ENCODE measurements at regions not wholly inside any gene's neighbourhood (a gene's known extent, or its start where the extent isn't known, plus 50 kb on each side); places are given as distances from the start of the nearest gene placed in this dataset.

- no peak overlapping the region for H2AFZ ChIP-seq (ENCODE audit: low read depth)
- no peak overlapping the region for H3K27ac ChIP-seq
- no peaks in the 10 kb centered on the region for H3K79me2 ChIP-seq (ENCODE audit: insufficient read depth, low read depth)
- H3K9ac ChIP-seq, result no peak overlapping the region
- no peak overlapping the region for H3K4me2 ChIP-seq
- no peaks in the 10 kb centered on the region for H3K36me3 ChIP-seq (ENCODE audit: insufficient read depth)
- no peaks in the 10 kb centered on the region for H4K20me1 ChIP-seq (ENCODE audit: insufficient read depth)
- H3K4me3 ChIP-seq (IDR thresholded peaks at IDR 0.05; ENCODE audit: insufficient read depth, low read depth, low read length), result no peak overlapping the region
- no peak for TF ChIP-seq CTCF (conservative IDR thresholded peaks at IDR 0.05; ENCODE audit: low read depth, low read length)
- H3K4me1 ChIP-seq (ENCODE audit: low read depth, poor library complexity, severe bottlenecking), result no peaks in the 10 kb centered on the region
- H3K27me3 ChIP-seq (ENCODE audit: insufficient read depth, low read depth), result no peaks in the 10 kb centered on the region
Observed at GRCh38 chr18:4549164-4549872, 94.2 kb upstream of the DLGAP1 start.

- Histone ChIP-seq H3K9ac (no peak overlapping the region), H3K79me2 (ENCODE audit: insufficient read depth, low read depth) (no peaks in the 10 kb centered on the region), H3K27me3 (ENCODE audit: insufficient read depth, low read depth) (no peaks in the 10 kb centered on the region), H4K20me1 (ENCODE audit: insufficient read depth) (no peaks in the 10 kb centered on the region), H2AFZ (ENCODE audit: low read depth) (no peak overlapping the region), H3K27ac (no peak overlapping the region), H3K4me2 (no peak overlapping the region), H3K36me3 (ENCODE audit: insufficient read depth) (no peaks in the 10 kb centered on the region), H3K4me1 (ENCODE audit: low read depth, poor library complexity, severe bottlenecking) (no peaks in the 10 kb centered on the region), H3K4me3 (IDR thresholded peaks at IDR 0.05; ENCODE audit: insufficient read depth, low read depth, low read length) (no peak overlapping the region)
- TF ChIP-seq CTCF (conservative IDR thresholded peaks at IDR 0.05; ENCODE audit: low read depth, low read length), result no peak
Observed at GRCh38 chr18:4547126-4547525, 92.0 kb upstream of the DLGAP1 start.

- H3K4me1 ChIP-seq (ENCODE audit: low read depth, poor library complexity, severe bottlenecking), result no peaks in the 10 kb centered on the region
- no peaks in the 10 kb centered on the region for H3K36me3 ChIP-seq (ENCODE audit: insufficient read depth)
- H3K79me2 ChIP-seq (ENCODE audit: insufficient read depth, low read depth), result no peaks in the 10 kb centered on the region
- no peak overlapping the region for H3K4me2 ChIP-seq
- TF ChIP-seq CTCF (conservative IDR thresholded peaks at IDR 0.05; ENCODE audit: low read depth, low read length), result no peak
- no peak overlapping the region for H3K27ac ChIP-seq
- no peaks in the 10 kb centered on the region for H4K20me1 ChIP-seq (ENCODE audit: insufficient read depth)
- no peak overlapping the region for H3K4me3 ChIP-seq (IDR thresholded peaks at IDR 0.05; ENCODE audit: insufficient read depth, low read depth, low read length)
- no peak overlapping the region for H2AFZ ChIP-seq (ENCODE audit: low read depth)
- no peak overlapping the region for H3K9ac ChIP-seq
- no peaks in the 10 kb centered on the region for H3K27me3 ChIP-seq (ENCODE audit: insufficient read depth, low read depth)
Observed at GRCh38 chr18:4544142-4544541, 89.0 kb upstream of the DLGAP1 start.

- no peak for TF ChIP-seq CTCF (conservative IDR thresholded peaks at IDR 0.05; ENCODE audit: low read depth, low read length)
- H3K36me3 ChIP-seq (ENCODE audit: insufficient read depth), result no peaks in the 10 kb centered on the region
- H4K20me1 ChIP-seq (ENCODE audit: insufficient read depth), result no peaks in the 10 kb centered on the region
- H3K4me3 ChIP-seq (IDR thresholded peaks at IDR 0.05; ENCODE audit: insufficient read depth, low read depth, low read length), result no peak overlapping the region
- H3K79me2 ChIP-seq (ENCODE audit: insufficient read depth, low read depth), result no peaks in the 10 kb centered on the region
- H3K4me2 ChIP-seq, result no peak overlapping the region
- no peak overlapping the region for H3K27ac ChIP-seq
- no peak overlapping the region for H3K9ac ChIP-seq
- H3K4me1 ChIP-seq (ENCODE audit: low read depth, poor library complexity, severe bottlenecking), result no peaks in the 10 kb centered on the region
- H3K27me3 ChIP-seq (ENCODE audit: insufficient read depth, low read depth), result no peaks in the 10 kb centered on the region
- no peak overlapping the region for H2AFZ ChIP-seq (ENCODE audit: low read depth)
Observed at GRCh38 chr18:4543711-4544110, 88.6 kb upstream of the DLGAP1 start.

Data from KMS-11 (cell line).